Vagina (tissue), 2 donors: ENCODE measurements at regions not wholly inside any gene's neighbourhood (a gene's known extent, or its start where the extent isn't known, plus 50 kb on each side); places are given as distances from the start of the nearest gene placed in this dataset.

ENCODE experiments used
- DNase-seq, 2 donors: peaks; one replicate each; pipeline ENCODE4 v3.0.0-alpha.2; 2017; ENCODE audit errors: extremely low spot score in 2 of 2
- H3K27ac ChIP-seq: fragments of 200-600 bp; sonication (generic); one replicate; pipeline ENCODE4 v1.5.1; 2019
- H3K27me3 ChIP-seq: fragments of 200-600 bp; sonication (generic); one replicate; pipeline ENCODE4 v1.5.1; 2019
- H3K36me3 ChIP-seq, 2 donors: fragments of 200-600 bp; sonication (generic); one replicate each; pipeline ENCODE4 v1.5.1; 2017 to 2019
- H3K4me1 ChIP-seq: fragments of 200-600 bp; sonication (generic); one replicate; pipeline ENCODE4 v1.5.1; 2019
- H3K4me3 ChIP-seq, 2 donors: fragments of 200-600 bp; sonication (generic); 1 replicate in 1 of 2; 2 replicates in 1 of 2; pipeline ENCODE4 v1.5.1; 2016 to 2019
- H3K9me3 ChIP-seq: fragments of 200-600 bp; sonication (generic); one replicate; pipeline ENCODE4 v1.5.1; 2019
- POLR2A ChIP-seq, 2 donors: fragments of 450-650 bp; IDR thresholded peaks; one replicate each; pipeline ENCODE4 v1.6.1; 2017; ENCODE audit warnings: antibody characterized with exemption in 2 of 2, mild to moderate bottlenecking in 2 of 2, moderate library complexity in 2 of 2
- POLR2AphosphoS5 ChIP-seq, 2 donors: sonication (generic); formaldehyde crosslinking; IDR thresholded peaks; one replicate each; pipeline ENCODE4 v1.9.0; 2017; ENCODE audit warnings: antibody characterized with exemption in 2 of 2, mild to moderate bottlenecking in 2 of 2, low read depth in 1 of 2; ENCODE audit not compliant: insufficient read depth in 1 of 2
- intact Hi-C: fragments of 100-400 bp; cut with DNase I; formaldehyde crosslinking; loops from one replicate; pipeline ENCODE4 v1.15.1; 2023
- TF ChIP-seq, protein P1 (sequence below), 3 experiments: fragments of 450-650 bp in 2 of 3; fragments of 200-600 bp in 1 of 3; sonication (generic) in 1 of 3; IDR thresholded peaks; one replicate each; pipeline ENCODE4 v1.5.1; 2017 to 2019; ENCODE audit warnings: antibody characterized with exemption in 3 of 3, mild to moderate bottlenecking in 2 of 3, moderate library complexity in 2 of 3

DNA sequence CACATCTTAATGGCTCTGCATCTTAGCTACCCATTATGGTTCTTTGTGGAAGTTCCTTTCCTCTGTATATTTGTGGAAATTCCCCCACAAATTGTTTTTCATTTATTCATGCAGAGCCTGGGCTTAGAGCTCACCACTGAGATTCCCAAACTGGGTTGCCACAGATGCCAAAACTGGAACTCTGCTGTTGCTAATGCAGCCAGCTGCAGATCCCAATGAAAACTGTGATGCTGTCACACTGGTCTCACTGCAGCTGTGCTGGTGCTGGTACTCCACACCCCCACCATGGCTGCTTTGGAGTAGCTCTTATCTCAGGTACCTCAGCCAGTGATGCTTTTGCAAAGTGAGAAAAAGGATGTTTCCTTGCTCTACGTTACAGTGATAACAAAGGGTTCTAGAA is 87.7 kb downstream of the DCK start:
- no peaks in the 10 kb centered on the region for H3K4me1 ChIP-seq
- H3K27ac ChIP-seq = no peak overlapping the region
- no peaks in the 10 kb centered on the region for H3K36me3 ChIP-seq
- DNase-seq = no peak
- no peaks in the 10 kb centered on the region for H3K9me3 ChIP-seq
- H3K27me3 ChIP-seq = no peaks in the 10 kb centered on the region
- intact Hi-C loops = no loop called here
- H3K4me3 ChIP-seq = no peak overlapping the region
- TF ChIP-seq POLR2A (IDR thresholded peaks at IDR 0.05) (no peak), POLR2AphosphoS5 (IDR thresholded peaks at IDR 0.05; ENCODE audit: insufficient read depth in 1 of 2, low read depth in 1 of 2) (no peak)
- TF ChIP-seq, protein P1, sequence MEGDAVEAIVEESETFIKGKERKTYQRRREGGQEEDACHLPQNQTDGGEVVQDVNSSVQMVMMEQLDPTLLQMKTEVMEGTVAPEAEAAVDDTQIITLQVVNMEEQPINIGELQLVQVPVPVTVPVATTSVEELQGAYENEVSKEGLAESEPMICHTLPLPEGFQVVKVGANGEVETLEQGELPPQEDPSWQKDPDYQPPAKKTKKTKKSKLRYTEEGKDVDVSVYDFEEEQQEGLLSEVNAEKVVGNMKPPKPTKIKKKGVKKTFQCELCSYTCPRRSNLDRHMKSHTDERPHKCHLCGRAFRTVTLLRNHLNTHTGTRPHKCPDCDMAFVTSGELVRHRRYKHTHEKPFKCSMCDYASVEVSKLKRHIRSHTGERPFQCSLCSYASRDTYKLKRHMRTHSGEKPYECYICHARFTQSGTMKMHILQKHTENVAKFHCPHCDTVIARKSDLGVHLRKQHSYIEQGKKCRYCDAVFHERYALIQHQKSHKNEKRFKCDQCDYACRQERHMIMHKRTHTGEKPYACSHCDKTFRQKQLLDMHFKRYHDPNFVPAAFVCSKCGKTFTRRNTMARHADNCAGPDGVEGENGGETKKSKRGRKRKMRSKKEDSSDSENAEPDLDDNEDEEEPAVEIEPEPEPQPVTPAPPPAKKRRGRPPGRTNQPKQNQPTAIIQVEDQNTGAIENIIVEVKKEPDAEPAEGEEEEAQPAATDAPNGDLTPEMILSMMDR (IDR thresholded peaks at IDR 0.05) = no peak

DNA sequence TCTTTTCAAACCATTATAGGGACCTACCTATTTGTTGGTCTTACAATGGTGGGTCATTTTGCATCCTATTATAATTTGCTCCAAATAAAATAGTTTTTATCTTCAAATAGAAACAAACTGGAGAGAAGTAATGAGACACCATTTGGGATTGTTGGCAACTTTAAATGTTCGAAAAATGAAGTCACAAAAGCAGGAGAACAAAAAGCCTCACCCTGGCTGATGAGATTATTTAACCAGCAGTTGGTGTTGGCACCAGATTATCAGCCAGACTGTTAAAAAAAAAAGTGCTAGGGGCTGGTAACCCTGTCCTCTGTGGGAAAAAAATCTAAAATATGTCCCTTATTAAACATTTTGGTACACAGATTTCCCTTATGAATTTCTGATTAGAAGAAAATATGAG is 100.3 kb downstream of the DCK start:
- DNase-seq = no peak
- TF ChIP-seq POLR2A (IDR thresholded peaks at IDR 0.05) (no peak), POLR2AphosphoS5 (IDR thresholded peaks at IDR 0.05; ENCODE audit: insufficient read depth in 1 of 2, low read depth in 1 of 2) (no peak)
- TF ChIP-seq, protein P1 (IDR thresholded peaks at IDR 0.05) = no peak
- Histone ChIP-seq H3K4me3 (no peak overlapping the region), H3K27ac (no peak overlapping the region), H3K36me3 (no peaks in the 10 kb centered on the region), H3K9me3 (no peaks in the 10 kb centered on the region), H3K4me1 (no peaks in the 10 kb centered on the region), H3K27me3 (no peaks in the 10 kb centered on the region)
- intact Hi-C loops = no loop called here

DNA sequence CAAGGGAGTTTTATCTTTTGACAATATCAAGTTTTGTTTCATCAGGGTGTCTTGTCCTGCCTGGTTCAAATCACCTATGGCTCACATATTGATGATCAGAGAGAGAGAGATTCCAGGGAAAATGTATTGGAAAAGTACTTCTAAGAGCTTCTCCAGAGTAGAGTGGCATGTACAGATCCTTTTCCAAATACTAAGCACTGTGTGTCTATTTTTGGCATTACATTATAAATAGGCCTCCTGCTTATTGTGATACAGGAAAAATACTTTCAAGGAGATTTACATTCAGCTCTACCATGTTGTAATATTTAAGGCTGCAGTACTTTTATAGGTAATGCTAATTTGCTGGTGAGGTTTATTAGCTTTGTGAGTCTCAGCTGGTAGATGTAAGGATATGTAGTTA is 100.8 kb downstream of the DCK start:
- H3K27me3 ChIP-seq = no peaks in the 10 kb centered on the region
- no peak for DNase-seq
- TF ChIP-seq POLR2A (IDR thresholded peaks at IDR 0.05) (no peak), POLR2AphosphoS5 (IDR thresholded peaks at IDR 0.05; ENCODE audit: insufficient read depth in 1 of 2, low read depth in 1 of 2) (no peak)
- TF ChIP-seq, protein P1 (IDR thresholded peaks at IDR 0.05) = no peak

DNA sequence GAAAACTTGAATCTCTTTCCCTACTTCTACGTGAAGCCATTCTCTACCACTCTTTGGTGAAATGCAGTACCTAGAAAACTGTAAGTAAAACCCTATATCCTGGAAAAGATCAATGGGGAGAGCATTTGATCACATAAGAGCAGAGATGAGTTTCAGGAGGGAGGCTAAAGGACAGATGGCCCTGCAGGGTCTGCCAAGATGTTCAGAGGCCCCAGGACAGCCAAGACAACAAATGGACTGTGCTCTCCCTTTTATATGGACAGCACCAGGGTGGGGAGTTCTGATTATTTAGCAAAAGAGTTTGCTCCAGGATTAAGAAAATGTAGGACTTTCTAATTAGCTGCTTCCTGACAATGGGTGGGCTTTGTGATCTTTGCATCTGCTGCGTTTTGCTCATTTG is 101.7 kb downstream of the DCK start:
- H3K27me3 ChIP-seq = no peaks in the 10 kb centered on the region
- TF ChIP-seq, protein P1 (IDR thresholded peaks at IDR 0.05) = no peak
- TF ChIP-seq POLR2A (IDR thresholded peaks at IDR 0.05) (no peak), POLR2AphosphoS5 (IDR thresholded peaks at IDR 0.05; ENCODE audit: insufficient read depth in 1 of 2, low read depth in 1 of 2) (no peak)

More for the DNA sequence above, 100.8 kb downstream of the DCK start:
- Histone ChIP-seq H3K36me3 (no peaks in the 10 kb centered on the region), H3K4me3 (no peak overlapping the region), H3K27ac (no peak overlapping the region), H3K9me3 (no peaks in the 10 kb centered on the region), H3K4me1 (no peaks in the 10 kb centered on the region)
- intact Hi-C loops = no loop called here

DNA sequence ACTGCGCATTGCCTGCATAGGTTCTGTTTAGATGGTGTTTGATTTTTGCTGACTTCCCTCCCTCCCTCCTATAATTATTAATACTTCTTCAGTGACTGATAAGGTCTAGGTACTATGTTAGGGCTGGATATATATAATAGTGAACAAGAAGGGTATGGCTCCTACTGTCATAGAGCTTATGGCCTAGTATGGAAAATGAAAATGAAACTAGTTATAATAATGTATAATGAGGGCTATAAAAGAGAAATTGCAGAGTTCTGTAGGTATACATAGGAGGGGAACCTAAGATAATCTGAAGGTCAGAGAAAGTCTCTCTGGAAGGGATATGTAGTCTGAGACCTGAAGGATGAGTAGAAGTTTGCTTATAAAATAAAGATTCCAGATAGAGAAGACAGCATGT is 102.1 kb downstream of the DCK start:
- Histone ChIP-seq H3K4me3 (no peak overlapping the region), H3K36me3 (no peaks in the 10 kb centered on the region), H3K4me1 (no peaks in the 10 kb centered on the region), H3K9me3 (no peaks in the 10 kb centered on the region), H3K27ac (no peak overlapping the region), H3K27me3 (no peaks in the 10 kb centered on the region)
- intact Hi-C loops = no loop called here
- TF ChIP-seq, protein P1 (IDR thresholded peaks at IDR 0.05) = no peak
- no peak for TF ChIP-seq POLR2AphosphoS5 (IDR thresholded peaks at IDR 0.05; ENCODE audit: insufficient read depth in 1 of 2, low read depth in 1 of 2)
- TF ChIP-seq POLR2A (IDR thresholded peaks at IDR 0.05) = no peak
- no peak for DNase-seq

More for the DNA sequence above, 101.7 kb downstream of the DCK start:
- intact Hi-C loops = no loop called here
- Histone ChIP-seq H3K4me1 (no peaks in the 10 kb centered on the region), H3K9me3 (no peaks in the 10 kb centered on the region), H3K27ac (no peak overlapping the region), H3K4me3 (no peak overlapping the region), H3K36me3 (no peaks in the 10 kb centered on the region)
- DNase-seq = no peak
